Heart left ventricle (tissue), 13 donors: ENCODE measurements at regions not wholly inside any gene's neighbourhood (a gene's known extent, or its start where the extent isn't known, plus 50 kb on each side); places are given as distances from the start of the nearest gene placed in this dataset.
"Not testable (repeated sequence)": the region's sequence is repeated elsewhere in the genome, so short reads cannot be mapped to it uniquely, and the experiment has no call there.

Experiments used
- CTCF ChIP-seq, 12 donors: fragments of 200-600 bp; sonication (generic) in 4 of 12; IDR thresholded peaks; one replicate each; pipeline versions ENCODE4 v1.5.0 to v1.8.0; 2018 to 2022; ENCODE audit warnings: antibody characterized with exemption in 12 of 12, mild to moderate bottlenecking in 5 of 12
- POLR2A ChIP-seq, 2 donors: fragments of 450-650 bp; IDR thresholded peaks; one replicate each; pipeline ENCODE4 v1.6.1; 2017; ENCODE audit warnings: antibody characterized with exemption in 2 of 2, mild to moderate bottlenecking in 2 of 2, moderate library complexity in 2 of 2
- donor health status: ischemic (EF 13 %, LVEDD 7.1; RV severe dilation, severe dysfunction).
- donor health status: DM: no; HTN: yes; CAD: no.
- donor health status: DM: no; HTN: no; CAD: no.
- donor health status: ischemic (EF 25% LVEDD 6.9; RV normal size, moderate dysfunction).
- donor health status: ischemic (EF 25% LVEDD 5.7; RV mildly dilated, moderate dysfunction).
- donor health status: ischemic (EF 35%, LVEDD 5.7; RV mildly dilated, moderate dysfunction).
- donor health status: nonischemic (EF 11% LVEDD 7.7; RV severe dilation, severe dysfunction).
- donor health status: DM: yes; HTN: yes; CAD: no.
- donor health status: PGD.
- donor health status: ischemic (EF 29% LVEDD 5.4; RV normal size, mild dysfunction).
- donor health status: nonischemic (EF 23%, LVEDD 6.1; RV moderate dilation, normal function).

GRCh38 chr5:100685122-100685521 lies 149.9 kb downstream of the FAM174A start:
- not testable (repeated sequence) for TF ChIP-seq CTCF, POLR2A (IDR thresholded peaks at IDR 0.05)
